GM19324 (cell line): ENCODE measurements at regions not wholly inside any gene's neighbourhood (a gene's known extent, or its start where the extent isn't known, plus 50 kb on each side); places are given as distances from the start of the nearest gene placed in this dataset.

Experiments
- ATAC-seq: cut with Tn5 transposase; IDR thresholded peaks from one replicate; pipeline ENCODE4 v1.9.1; 2021; ENCODE audit warnings: mild to moderate bottlenecking, moderate library complexity; ENCODE audit not compliant: unreplicated experiment, low FRiP score

- no peak for ATAC-seq
These were observed 157.1 kb downstream of the TLE1 start for GRCh38 chr9:81532251-81532650.

- no peak for ATAC-seq
These were observed 157.8 kb downstream of the TLE1 start for GRCh38 chr9:81531511-81531910.

- ATAC-seq: no peak
These were observed 158.5 kb downstream of the TLE1 start for GRCh38 chr9:81530846-81531245.

GRCh38 chr9:81530310-81530810 lies 159.0 kb downstream of the TLE1 start:
- no peak for ATAC-seq

GRCh38 chr9:81529556-81530193 lies 159.7 kb downstream of the TLE1 start:
- ATAC-seq: no peak

GRCh38 chr9:81526587-81526986 lies 162.8 kb downstream of the TLE1 start:
- ATAC-seq: no peak

GRCh38 chr9:81522716-81523551 lies 166.4 kb downstream of the TLE1 start:
- ATAC-seq: no peak

GRCh38 chr9:81521892-81522291 lies 167.5 kb downstream of the TLE1 start:
- ATAC-seq: no peak

GRCh38 chr9:81519816-81520495 lies 169.4 kb downstream of the TLE1 start:
- no peak for ATAC-seq

- no peak for ATAC-seq
These were observed 171.4 kb downstream of the TLE1 start for GRCh38 chr9:81517954-81518353.

GRCh38 chr9:81513059-81513458 lies 176.3 kb downstream of the TLE1 start:
- no peak for ATAC-seq

- no peak for ATAC-seq
These were observed 176.7 kb downstream of the TLE1 start for GRCh38 chr9:81512641-81513040.

- ATAC-seq: no peak
These were observed 180.9 kb downstream of the TLE1 start for GRCh38 chr9:81508476-81508875.

GRCh38 chr9:81506941-81507864 lies 182.1 kb downstream of the TLE1 start:
- no peak for ATAC-seq

GRCh38 chr9:81499594-81499993 lies 189.8 kb downstream of the TLE1 start:
- no peak for ATAC-seq

GRCh38 chr9:81499021-81499454 lies 190.3 kb downstream of the TLE1 start:
- no peak for ATAC-seq

GRCh38 chr9:81498576-81498975 lies 190.8 kb downstream of the TLE1 start:
- no peak for ATAC-seq

GRCh38 chr9:81497091-81497490 lies 192.3 kb downstream of the TLE1 start:
- ATAC-seq: no peak

- no peak for ATAC-seq
These were observed 196.5 kb downstream of the TLE1 start for GRCh38 chr9:81492710-81493447.
